Upper lobe of left lung (tissue), 4 donors: ENCODE measurements at regions not wholly inside any gene's neighbourhood (a gene's known extent, or its start where the extent isn't known, plus 50 kb on each side); places are given as distances from the start of the nearest gene placed in this dataset.

ENCODE experiments used
- CTCF ChIP-seq, 6 experiments: fragments of 450-650 bp in 4 of 6; fragments of 200-600 bp in 2 of 6; sonication (generic) in 2 of 6; IDR thresholded peaks; one replicate each; pipeline ENCODE4 v1.5.1; 2016 to 2019; ENCODE audit warnings: antibody characterized with exemption in 6 of 6
- POLR2A ChIP-seq, 4 donors: fragments of 450-650 bp; IDR thresholded peaks; one replicate each; pipeline ENCODE4 v1.5.1; 2016 to 2017; ENCODE audit warnings: antibody characterized with exemption in 4 of 4, mild to moderate bottlenecking in 2 of 4
- POLR2AphosphoS5 ChIP-seq, 2 donors: sonication (generic); formaldehyde crosslinking; IDR thresholded peaks; one replicate each; pipeline ENCODE4 v1.5.1; 2017; ENCODE audit warnings: antibody characterized with exemption in 2 of 2

GRCh38 chr10:83931669-83932068 is 207.6 kb upstream of the GHITM start:
- TF ChIP-seq POLR2A (IDR thresholded peaks at IDR 0.05) (no peak), POLR2AphosphoS5 (IDR thresholded peaks at IDR 0.05) (no peak), CTCF (IDR thresholded peaks at IDR 0.05) (no peak)
